ENCODE measurements at regions not wholly inside any gene's neighbourhood (a gene's known extent, or its start where the extent isn't known, plus 50 kb on each side); places are given as distances from the start of the nearest gene placed in this dataset.

DNA sequence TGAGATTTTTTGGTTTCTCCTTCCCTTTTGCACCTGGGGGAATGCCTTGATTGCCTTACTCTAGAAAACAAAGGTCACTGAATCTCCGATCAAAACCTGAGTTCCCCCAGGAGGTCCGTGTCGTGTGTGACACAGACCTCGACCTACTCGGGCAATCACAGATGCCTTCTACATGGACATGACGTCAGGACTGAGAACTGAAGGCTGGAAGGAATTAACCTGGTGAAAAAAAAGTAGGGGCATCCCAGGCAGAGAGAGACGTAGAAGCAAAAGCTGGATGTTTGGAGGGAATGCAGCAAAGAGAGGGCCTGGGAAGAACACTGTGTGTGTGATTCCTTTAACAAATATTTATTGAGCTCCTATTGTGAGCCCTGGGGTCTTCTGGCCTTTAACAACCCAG is 178.0 kb downstream of the PRDM2 start:
- Histone ChIP-seq H3K4me1 (ENCODE audit: control insufficient read depth, insufficient read depth, low read length) (peaks cover 15% of the 10 kb centered on the region), H3K27ac (ENCODE audit: low read depth, low read length) (no peak overlapping the region), H3K4me3 (ENCODE audit: low read depth, low read length) (no peak overlapping the region), H3K9me3 (ENCODE audit: control insufficient read depth, insufficient read depth, low read length) (no peaks in the 10 kb centered on the region), H3K36me3 (ENCODE audit: control insufficient read depth, insufficient read depth, low read length) (no peaks in the 10 kb centered on the region), H3K27me3 (ENCODE audit: control insufficient read depth, insufficient read depth, low read length) (no peaks in the 10 kb centered on the region)
- 54% methylated on average over 7 of the region's 7 CpGs for WGBS (ENCODE audit: insufficient coverage)
- no peak for DNase-seq (ENCODE audit: low read depth in 4 of 6, low spot score in 6 of 6)

DNA sequence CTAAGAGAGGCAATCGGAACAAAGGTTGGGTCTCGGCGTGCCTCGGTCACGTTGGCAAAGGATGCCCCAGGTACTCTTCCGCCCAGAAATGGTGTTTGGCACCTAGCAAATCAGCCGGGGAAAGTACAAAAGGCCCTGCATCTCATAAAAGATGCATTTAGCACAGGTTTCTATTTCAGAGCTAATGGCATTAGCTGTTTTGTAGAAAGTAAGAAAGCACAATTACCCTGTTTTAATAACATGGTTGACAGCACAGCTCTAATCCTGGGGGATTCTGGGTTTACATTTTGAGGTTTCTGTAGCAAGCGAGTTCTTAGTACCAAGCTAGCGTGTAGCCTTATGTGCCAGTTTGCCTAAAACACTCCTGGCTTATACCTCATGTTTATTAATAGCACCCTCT is 178.5 kb downstream of the PRDM2 start:
- no peaks in the 10 kb centered on the region for H3K9me3 ChIP-seq (ENCODE audit: control insufficient read depth, insufficient read depth, low read length)
- no peak overlapping the region for H3K4me3 ChIP-seq (ENCODE audit: low read depth, low read length)
- no peaks in the 10 kb centered on the region for H3K27me3 ChIP-seq (ENCODE audit: control insufficient read depth, insufficient read depth, low read length)
- no peaks in the 10 kb centered on the region for H3K36me3 ChIP-seq (ENCODE audit: control insufficient read depth, insufficient read depth, low read length)
- DNase-seq (ENCODE audit: low read depth in 4 of 6, low spot score in 6 of 6), result peak in 1 of 6 donors; percentile 91
- no peak overlapping the region for H3K27ac ChIP-seq (ENCODE audit: low read depth, low read length)
- peaks cover 11% of the 10 kb centered on the region for H3K4me1 ChIP-seq (ENCODE audit: control insufficient read depth, insufficient read depth, low read length)
- 80% methylated on average over 9 of the region's 9 CpGs for WGBS (ENCODE audit: insufficient coverage)

DNA sequence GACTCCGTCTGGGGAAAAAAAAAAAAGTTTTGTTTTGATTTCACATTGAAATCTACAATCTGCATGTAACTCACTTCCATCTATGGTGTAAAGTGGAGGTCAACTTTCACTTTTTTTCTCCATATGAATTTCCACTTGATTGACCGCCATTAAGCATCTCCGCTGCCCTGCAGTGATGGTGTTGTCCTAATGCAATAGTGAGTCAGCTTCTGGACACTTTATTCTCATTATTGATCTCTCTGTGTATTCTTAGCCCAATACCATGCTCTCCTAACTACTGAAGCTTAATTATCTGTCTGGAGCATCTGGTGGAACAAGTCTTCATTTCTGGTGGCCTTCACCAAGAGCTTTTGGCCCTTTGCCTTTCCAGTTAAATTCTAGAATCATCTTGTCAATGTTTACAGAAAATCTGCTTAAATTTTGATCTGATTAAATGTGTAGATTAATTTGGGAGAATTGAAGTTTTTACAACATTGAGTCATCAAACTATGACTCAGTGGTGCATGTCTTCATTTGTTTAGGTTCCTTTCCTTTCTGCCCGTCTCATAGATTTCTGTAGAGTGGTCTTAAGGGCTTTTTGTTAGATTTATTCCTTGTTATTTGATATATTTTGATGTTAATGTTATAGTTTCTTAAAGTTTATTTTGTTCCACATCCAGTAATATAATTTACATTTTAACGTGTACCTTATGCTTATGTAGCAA is 181.5 kb downstream of the PRDM2 start:
- peaks cover 3% of the 10 kb centered on the region for H3K4me1 ChIP-seq (ENCODE audit: control insufficient read depth, insufficient read depth, low read length)
- H3K27ac ChIP-seq (ENCODE audit: low read depth, low read length), result no peak overlapping the region
- no peaks in the 10 kb centered on the region for H3K36me3 ChIP-seq (ENCODE audit: control insufficient read depth, insufficient read depth, low read length)
- H3K9me3 ChIP-seq (ENCODE audit: control insufficient read depth, insufficient read depth, low read length), result no peaks in the 10 kb centered on the region
- no peak for DNase-seq (ENCODE audit: low read depth in 4 of 6, low spot score in 6 of 6)
- H3K27me3 ChIP-seq (ENCODE audit: control insufficient read depth, insufficient read depth, low read length), result no peaks in the 10 kb centered on the region
- no peak overlapping the region for H3K4me3 ChIP-seq (ENCODE audit: low read depth, low read length)
- no CpG with 5 or more reads among the region's 5 CpGs for WGBS (ENCODE audit: insufficient coverage)

DNA sequence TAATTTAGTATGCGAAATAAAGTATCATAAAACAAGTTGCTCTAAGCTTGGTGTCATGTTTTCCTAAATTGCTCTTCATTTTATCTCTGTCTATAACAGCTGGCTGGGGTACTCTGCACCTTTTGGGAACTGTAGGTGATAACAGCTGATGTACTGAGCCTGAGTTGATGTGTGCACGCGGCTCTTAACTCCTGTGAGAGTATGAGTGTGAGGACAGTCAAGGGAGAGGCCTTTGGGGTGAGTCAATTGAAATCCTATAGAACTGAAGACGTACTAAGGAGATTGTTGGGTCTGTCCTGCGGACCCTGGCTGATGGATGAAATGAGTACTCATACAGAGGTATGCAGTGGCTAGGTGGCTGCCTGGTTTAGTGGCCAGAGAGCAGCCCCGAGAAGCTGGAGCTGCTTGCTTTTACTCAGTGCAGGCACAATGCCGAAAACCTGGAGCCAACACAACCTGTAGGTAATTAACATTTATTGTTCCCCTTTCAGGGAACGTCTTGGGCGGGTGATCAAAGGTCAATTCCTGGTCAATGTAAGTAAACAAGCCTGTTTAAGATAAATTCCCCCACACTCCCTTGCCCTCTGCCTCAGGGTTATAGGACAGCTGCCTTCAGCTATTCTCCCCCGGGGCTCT is 188.5 kb downstream of the PRDM2 start:
- WGBS (ENCODE audit: insufficient coverage), result 55% methylated on average over 5 of the region's 10 CpGs
- Histone ChIP-seq H3K36me3 (ENCODE audit: control insufficient read depth, insufficient read depth, low read length) (no peaks in the 10 kb centered on the region), H3K4me3 (ENCODE audit: low read depth, low read length) (no peak overlapping the region), H3K9me3 (ENCODE audit: control insufficient read depth, insufficient read depth, low read length) (no peaks in the 10 kb centered on the region), H3K27me3 (ENCODE audit: control insufficient read depth, insufficient read depth, low read length) (no peaks in the 10 kb centered on the region), H3K27ac (ENCODE audit: low read depth, low read length) (no peak overlapping the region), H3K4me1 (ENCODE audit: control insufficient read depth, insufficient read depth, low read length) (peaks cover 11% of the 10 kb centered on the region)
- no peak for DNase-seq (ENCODE audit: low read depth in 4 of 6, low spot score in 6 of 6)

DNA sequence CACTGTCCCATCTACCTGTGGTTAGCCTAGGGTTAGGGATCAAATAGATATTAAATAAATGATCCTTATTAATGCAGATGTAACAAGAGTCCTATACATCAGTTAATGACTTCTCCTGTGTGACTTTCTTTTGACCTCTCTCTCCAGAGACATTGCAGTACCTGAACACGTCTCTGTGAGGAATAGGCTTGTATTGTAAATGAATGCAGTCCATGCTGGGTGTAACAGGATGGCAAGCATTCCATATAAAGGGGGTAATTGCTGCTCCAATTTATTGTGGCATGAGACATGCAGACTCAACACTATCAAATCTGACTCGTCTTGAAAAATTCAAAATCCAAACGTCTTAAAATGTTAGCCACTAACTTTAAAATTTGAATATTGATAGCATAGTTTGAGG is 189.5 kb downstream of the PRDM2 start:
- no CpG with 5 or more reads among the region's 3 CpGs for WGBS (ENCODE audit: insufficient coverage)
- DNase-seq (ENCODE audit: low read depth in 4 of 6, low spot score in 6 of 6), result no peak
- Histone ChIP-seq H3K4me3 (ENCODE audit: low read depth, low read length) (no peak overlapping the region), H3K4me1 (ENCODE audit: control insufficient read depth, insufficient read depth, low read length) (peaks cover 17% of the 10 kb centered on the region), H3K9me3 (ENCODE audit: control insufficient read depth, insufficient read depth, low read length) (no peaks in the 10 kb centered on the region), H3K36me3 (ENCODE audit: control insufficient read depth, insufficient read depth, low read length) (no peaks in the 10 kb centered on the region), H3K27me3 (ENCODE audit: control insufficient read depth, insufficient read depth, low read length) (peaks cover 3% of the 10 kb centered on the region), H3K27ac (ENCODE audit: low read depth, low read length) (no peak overlapping the region)

DNA sequence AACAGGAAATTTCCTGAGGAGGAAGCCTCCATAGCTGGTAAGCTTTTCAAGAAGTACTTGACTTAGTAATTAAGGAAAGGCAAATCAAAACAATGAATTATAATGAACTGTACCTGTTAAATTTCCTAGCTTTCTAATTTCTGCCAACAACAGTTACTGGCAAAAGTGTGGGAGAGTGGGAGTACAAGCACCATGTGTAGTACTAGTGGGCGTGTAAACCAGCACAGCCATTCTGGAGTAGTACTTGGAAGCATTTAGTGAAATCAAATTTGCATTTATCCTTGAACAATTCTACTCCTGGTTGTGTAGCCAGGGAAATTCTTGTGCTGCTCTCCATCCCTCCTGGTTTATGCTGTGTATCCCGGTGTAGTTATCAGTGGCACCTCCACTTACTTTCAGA is 190.8 kb downstream of the PRDM2 start:
- Histone ChIP-seq H3K27ac (ENCODE audit: low read depth, low read length) (no peak overlapping the region), H3K9me3 (ENCODE audit: control insufficient read depth, insufficient read depth, low read length) (no peaks in the 10 kb centered on the region), H3K27me3 (ENCODE audit: control insufficient read depth, insufficient read depth, low read length) (peaks cover 3% of the 10 kb centered on the region), H3K4me3 (ENCODE audit: low read depth, low read length) (no peak overlapping the region), H3K36me3 (ENCODE audit: control insufficient read depth, insufficient read depth, low read length) (no peaks in the 10 kb centered on the region), H3K4me1 (ENCODE audit: control insufficient read depth, insufficient read depth, low read length) (peaks cover 21% of the 10 kb centered on the region)
- 75% methylated on average over 1 of the region's 2 CpGs for WGBS (ENCODE audit: insufficient coverage)
- no peak for DNase-seq (ENCODE audit: low read depth in 4 of 6, low spot score in 6 of 6)

DNA sequence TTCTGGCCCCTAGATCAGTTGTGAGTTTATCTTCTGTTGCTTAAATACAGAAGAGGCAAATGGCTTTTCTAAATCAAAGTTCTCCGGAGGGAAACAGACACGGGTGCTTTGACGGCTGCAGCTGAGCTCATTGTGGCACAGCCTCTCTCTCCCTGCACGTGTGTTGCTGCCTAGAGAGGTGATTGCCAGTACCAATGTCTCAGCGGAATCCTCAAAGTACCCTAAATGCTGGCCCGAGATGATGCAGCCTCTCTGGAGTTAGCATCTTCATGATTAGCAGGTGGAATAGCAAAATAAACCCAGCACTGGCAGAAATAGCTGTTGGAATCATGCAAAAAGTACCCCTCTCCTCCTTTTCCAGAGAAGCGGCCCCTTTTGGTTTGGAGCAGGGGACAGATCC is 192.2 kb downstream of the PRDM2 start:
- peak in 2 of 6 donors; percentile 34 to 76 for DNase-seq (ENCODE audit: low read depth in 4 of 6, low spot score in 6 of 6)
- peaks cover 21% of the 10 kb centered on the region for H3K4me1 ChIP-seq (ENCODE audit: control insufficient read depth, insufficient read depth, low read length)
- peaks cover 3% of the 10 kb centered on the region for H3K27me3 ChIP-seq (ENCODE audit: control insufficient read depth, insufficient read depth, low read length)
- H3K4me3 ChIP-seq (ENCODE audit: low read depth, low read length), result peak overlapping the region; percentile 46
- H3K9me3 ChIP-seq (ENCODE audit: control insufficient read depth, insufficient read depth, low read length), result no peaks in the 10 kb centered on the region
- no peaks in the 10 kb centered on the region for H3K36me3 ChIP-seq (ENCODE audit: control insufficient read depth, insufficient read depth, low read length)
- no peak overlapping the region for H3K27ac ChIP-seq (ENCODE audit: low read depth, low read length)
- WGBS (ENCODE audit: insufficient coverage), result 0% methylated on average over 6 of the region's 7 CpGs

DNA sequence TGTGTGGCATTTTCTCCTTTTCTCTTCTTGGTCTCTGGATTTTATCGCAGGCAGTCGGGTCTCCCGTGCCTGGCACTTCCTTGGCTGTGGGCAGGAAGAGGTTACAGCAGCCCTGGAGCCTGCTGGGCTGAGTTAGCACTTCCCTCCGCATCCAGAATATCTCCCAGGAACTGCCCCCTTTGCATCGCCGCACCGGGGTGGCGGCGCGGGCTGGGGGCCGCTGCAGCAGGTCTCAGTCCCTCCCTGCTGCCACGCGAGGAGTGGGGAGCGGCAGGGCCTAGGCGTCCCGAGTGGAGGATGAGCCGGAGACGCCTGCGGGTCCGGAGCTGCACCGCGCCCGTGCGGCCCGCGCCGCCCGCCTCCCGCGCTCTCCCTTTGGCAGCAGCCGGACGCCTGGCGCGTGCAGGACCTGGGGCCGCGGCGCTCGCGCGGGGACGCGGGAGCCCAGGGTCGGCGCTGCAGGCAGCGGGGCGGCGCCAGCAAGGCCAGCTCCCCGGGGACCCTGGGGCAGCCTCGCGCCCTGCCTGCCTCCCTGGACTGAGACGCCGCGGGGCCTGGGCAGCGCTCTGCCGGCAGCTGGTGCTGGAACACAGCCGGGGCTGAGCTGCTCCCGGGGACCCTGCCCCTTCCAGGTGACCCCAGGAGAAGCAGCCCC is 192.8 kb downstream of the PRDM2 start:
- no peaks in the 10 kb centered on the region for H3K9me3 ChIP-seq (ENCODE audit: control insufficient read depth, insufficient read depth, low read length)
- H3K27me3 ChIP-seq (ENCODE audit: control insufficient read depth, insufficient read depth, low read length), result peaks cover 3% of the 10 kb centered on the region
- H3K4me1 ChIP-seq (ENCODE audit: control insufficient read depth, insufficient read depth, low read length), result peaks cover 21% of the 10 kb centered on the region
- peak overlapping the region; percentile 46 for H3K4me3 ChIP-seq (ENCODE audit: low read depth, low read length)
- H3K27ac ChIP-seq (ENCODE audit: low read depth, low read length), result no peak overlapping the region
- H3K36me3 ChIP-seq (ENCODE audit: control insufficient read depth, insufficient read depth, low read length), result no peaks in the 10 kb centered on the region
- peak in 2 of 6 donors; percentile 72 to 84 for DNase-seq (ENCODE audit: low read depth in 4 of 6, low spot score in 6 of 6)
- WGBS (ENCODE audit: insufficient coverage), result under 1% methylated on average over 57 of the region's 57 CpGs

DNA sequence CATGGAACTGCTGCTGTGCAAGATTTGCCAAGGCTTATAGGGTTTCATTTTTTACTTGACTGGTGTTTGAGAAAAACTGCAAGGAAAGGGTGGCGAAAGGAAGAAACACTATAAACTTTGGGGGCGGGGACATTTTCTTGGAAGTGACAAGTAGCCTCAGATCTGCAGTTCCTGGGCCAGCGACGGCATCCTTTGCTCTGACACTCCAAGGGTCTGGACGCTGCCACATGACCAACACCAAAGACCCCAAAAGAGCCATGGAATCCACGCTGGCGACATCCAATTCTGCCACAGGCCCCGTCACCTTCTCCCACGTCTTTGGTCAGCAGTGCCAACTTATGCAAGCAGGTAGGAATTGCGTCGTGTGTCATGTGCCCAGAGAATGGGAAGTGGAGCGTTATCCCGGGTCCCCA is 193.4 kb downstream of the PRDM2 start:
- H3K36me3 ChIP-seq (ENCODE audit: control insufficient read depth, insufficient read depth, low read length), result no peaks in the 10 kb centered on the region
- peaks cover 3% of the 10 kb centered on the region for H3K27me3 ChIP-seq (ENCODE audit: control insufficient read depth, insufficient read depth, low read length)
- H3K4me3 ChIP-seq (ENCODE audit: low read depth, low read length), result peak overlapping the region; percentile 38
- H3K4me1 ChIP-seq (ENCODE audit: control insufficient read depth, insufficient read depth, low read length), result peaks cover 21% of the 10 kb centered on the region
- no peak overlapping the region for H3K27ac ChIP-seq (ENCODE audit: low read depth, low read length)
- DNase-seq (ENCODE audit: low read depth in 4 of 6, low spot score in 6 of 6), result peak in 2 of 6 donors; percentile 25 to 52
- WGBS (ENCODE audit: insufficient coverage), result 19% methylated on average over 6 of the region's 13 CpGs
- no peaks in the 10 kb centered on the region for H3K9me3 ChIP-seq (ENCODE audit: control insufficient read depth, insufficient read depth, low read length)
